MM.1S (cell line): ENCODE measurements at regions not wholly inside any gene's neighbourhood (a gene's known extent, or its start where the extent isn't known, plus 50 kb on each side); places are given as distances from the start of the nearest gene placed in this dataset.

Experiments used
- EZH2 ChIP-seq: fragments of 300-600 bp; sonication (generic); optimal IDR thresholded peaks from 2 replicates; pipeline ENCODE3; 2017; ENCODE audit warnings: low read depth, mild to moderate bottlenecking, antibody characterized with exemption, low read length, mixed read lengths
- EZH2phosphoT487 ChIP-seq: fragments of 300-600 bp; sonication (generic); IDR thresholded peaks from 2 replicates; pipeline ENCODE4 v1.6.1; 2018; ENCODE audit warnings: antibody characterized with exemption, low read length
- TF ChIP-seq, protein P1 (sequence below): fragments of 300-600 bp; sonication (generic); IDR thresholded peaks from 2 replicates; pipeline ENCODE4 v1.5.1; 2016; ENCODE audit warnings: antibody characterized with exemption, low read length, mixed read lengths

DNA sequence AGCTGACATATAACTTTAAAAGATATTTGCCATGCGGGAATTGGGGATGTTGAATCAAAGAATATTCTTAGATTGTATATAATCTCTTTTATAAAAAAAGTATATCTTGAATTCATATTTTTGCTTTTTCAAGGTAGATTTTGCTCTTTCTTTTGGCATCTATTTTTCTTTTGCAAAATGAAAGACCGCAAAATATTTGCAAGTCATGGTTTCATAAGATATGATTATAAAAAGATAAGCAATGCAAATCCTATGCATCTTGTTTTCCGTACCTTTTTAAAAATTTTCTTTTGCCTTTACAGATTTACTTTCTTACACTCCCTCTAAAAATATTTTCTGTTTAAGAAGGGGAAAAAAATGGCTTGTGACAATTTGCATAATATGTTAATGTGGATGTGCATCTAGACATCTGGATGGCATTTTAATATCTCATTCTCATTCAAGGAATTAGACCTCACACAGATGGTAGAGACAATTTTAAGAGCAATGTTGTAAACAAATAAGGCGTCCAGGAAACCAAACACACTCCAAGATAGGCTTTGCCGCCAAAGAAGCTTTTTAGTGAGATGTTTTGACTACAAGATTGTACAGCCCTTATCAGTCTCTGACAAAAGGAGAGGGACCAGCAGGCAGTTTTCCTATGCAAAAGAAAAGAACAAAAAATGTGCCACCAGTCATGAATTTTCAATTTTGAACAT, 371.1 kb downstream of the CHL1 start:
- TF ChIP-seq, protein P1, sequence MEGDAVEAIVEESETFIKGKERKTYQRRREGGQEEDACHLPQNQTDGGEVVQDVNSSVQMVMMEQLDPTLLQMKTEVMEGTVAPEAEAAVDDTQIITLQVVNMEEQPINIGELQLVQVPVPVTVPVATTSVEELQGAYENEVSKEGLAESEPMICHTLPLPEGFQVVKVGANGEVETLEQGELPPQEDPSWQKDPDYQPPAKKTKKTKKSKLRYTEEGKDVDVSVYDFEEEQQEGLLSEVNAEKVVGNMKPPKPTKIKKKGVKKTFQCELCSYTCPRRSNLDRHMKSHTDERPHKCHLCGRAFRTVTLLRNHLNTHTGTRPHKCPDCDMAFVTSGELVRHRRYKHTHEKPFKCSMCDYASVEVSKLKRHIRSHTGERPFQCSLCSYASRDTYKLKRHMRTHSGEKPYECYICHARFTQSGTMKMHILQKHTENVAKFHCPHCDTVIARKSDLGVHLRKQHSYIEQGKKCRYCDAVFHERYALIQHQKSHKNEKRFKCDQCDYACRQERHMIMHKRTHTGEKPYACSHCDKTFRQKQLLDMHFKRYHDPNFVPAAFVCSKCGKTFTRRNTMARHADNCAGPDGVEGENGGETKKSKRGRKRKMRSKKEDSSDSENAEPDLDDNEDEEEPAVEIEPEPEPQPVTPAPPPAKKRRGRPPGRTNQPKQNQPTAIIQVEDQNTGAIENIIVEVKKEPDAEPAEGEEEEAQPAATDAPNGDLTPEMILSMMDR = no peak
- TF ChIP-seq EZH2phosphoT487 (no peak), EZH2 (no peak)
